ENCODE measurements at regions not wholly inside any gene's neighbourhood (a gene's known extent, or its start where the extent isn't known, plus 50 kb on each side); places are given as distances from the start of the nearest gene placed in this dataset.

DNA sequence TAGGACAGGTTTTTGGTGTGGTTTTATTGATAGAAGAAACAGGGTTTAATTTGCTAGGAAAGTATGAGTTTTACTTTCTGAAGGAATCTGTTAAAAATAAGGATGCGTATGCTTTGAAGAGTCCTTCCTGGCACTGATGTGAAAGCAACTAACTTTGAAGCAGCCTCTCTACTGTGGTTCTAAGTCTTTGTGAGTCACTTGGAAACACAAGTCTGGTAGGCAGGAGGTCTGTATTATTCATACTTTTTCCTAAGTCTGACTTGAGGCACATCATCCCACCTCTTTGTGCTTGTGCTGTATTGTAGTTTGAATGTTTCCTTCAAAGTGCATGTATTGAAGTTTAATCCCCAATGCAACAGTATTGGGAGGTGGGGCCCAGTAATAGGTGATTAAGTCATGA is 129.0 kb downstream of the TAF11L14 start:
- DNase-seq, result no peak

GRCh38 chr5:17766031-17766430 is 131.8 kb downstream of the TAF11L14 start:
- DNase-seq, result no peak

GRCh38 chr5:17769277-17769676 is 135.0 kb downstream of the TAF11L14 start:
- DNase-seq, result no peak

GRCh38 chr5:17772232-17772631 is 138.0 kb downstream of the TAF11L14 start:
- DNase-seq, result no peak

DNA sequence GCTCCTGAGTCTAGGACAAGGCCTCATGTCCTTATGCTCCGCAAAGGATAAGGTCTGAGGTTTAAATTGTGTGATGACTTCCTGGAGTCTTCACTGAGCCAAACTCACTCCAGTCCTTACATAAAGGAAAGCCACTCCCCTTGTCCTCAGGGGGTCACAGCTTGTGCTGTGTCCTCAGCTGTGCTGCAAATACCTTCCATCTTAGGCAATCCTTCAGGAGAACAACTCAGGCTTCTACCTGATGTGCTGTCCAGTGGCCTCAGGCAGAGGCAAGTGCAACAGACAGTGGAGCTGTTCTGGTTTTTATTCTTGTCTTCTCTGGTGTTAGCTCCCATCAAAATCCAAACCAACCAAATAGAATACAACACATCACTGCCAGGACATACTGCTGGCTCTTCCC is 151.5 kb downstream of the TAF11L14 start:
- DNase-seq, result no peak

DNA sequence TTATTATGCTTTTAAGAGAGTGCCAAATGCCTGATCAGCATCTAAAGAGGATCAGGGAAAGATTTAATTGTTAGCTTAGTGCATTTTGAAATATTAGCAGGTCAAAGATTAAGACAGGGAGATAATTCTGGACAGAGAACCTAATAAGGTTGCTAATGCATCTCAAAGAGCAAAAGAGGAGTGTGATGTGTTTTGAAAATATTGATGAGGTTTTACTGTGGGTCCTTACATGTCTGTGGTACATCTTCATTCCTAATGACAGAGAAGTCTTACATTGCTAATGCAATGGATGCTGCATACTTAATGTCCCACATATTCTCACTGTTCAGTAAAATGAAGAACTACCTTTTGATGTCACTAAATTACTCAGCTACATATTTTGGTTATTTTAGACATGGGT is 154.1 kb downstream of the TAF11L14 start:
- DNase-seq, result no peak

- no peak for DNase-seq
Observed at GRCh38 chr5:17794201-17794600, 159.9 kb downstream of the TAF11L14 start.

DNA sequence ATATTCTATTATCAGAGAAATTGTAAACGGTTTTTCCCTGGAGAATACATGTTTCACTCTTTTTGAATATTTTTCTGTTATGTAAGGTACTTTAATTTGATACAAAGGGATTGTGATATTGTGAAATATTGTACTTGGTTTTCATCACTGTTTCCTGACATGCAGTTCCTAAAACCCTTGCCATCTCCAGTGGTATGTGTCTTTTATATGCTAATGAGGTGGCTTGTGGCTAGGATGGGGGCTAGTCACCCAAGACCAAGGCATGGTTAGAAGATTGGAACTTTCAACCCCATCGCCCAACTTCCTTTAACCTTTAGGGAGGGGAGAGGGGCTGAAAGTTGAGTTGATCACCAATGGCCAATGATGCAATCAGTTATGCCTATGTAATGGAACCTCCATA is 160.6 kb downstream of the TAF11L14 start:
- DNase-seq, result no peak

GRCh38 chr5:17796142-17796541 is 161.9 kb downstream of the TAF11L14 start:
- no peak for DNase-seq

DNA sequence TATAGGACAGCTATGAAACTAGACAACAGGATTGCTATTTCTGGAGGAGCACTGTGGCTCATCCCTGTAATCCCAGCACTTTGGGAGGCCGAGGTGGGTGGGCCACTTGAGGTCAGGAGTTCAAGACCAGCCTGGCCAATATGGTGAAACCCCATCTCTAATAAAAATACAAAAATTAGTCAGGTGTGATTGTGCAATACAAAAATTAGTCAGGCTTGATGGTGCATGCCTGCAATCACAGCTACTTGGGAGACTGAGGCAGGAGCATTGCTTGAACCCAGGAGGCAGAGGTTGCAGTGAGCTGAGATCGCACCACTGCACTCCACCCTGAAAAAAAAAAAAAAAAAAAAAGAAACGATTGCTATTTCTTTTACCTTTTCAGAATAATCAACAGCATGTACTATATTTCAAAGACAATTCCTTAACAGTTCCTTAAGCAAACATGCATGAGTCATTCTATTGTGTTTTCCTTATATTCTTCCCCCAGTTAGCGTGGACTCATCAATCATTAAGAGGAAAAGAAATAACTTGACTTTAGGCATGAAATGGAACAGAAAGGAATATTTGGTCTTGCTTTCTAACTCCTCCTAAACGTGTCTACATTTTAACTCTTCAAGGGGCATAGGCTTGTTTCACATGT is 162.6 kb downstream of the TAF11L14 start:
- no peak for DNase-seq

- DNase-seq, result no peak
Observed at GRCh38 chr5:17799521-17799920, 165.3 kb downstream of the TAF11L14 start.

DNA sequence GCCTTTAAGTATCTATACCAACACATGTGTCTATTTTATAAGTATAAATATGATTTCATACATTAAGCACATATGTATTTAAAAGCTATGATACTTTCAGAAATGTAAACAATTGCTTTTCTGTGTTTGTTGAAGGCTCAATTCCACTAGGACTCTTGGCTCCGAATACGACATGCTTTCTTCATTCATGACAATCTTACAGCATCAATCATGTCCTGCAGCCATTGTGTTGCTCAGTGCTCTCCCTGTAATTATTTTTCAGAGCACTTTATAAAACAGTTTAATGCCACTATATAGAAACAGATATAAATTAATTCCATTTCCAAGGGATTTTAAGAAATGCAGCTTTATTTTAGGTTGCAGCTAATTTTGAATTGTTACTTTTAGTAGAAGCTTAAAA is 167.3 kb downstream of the TAF11L14 start:
- no peak for DNase-seq

DNA sequence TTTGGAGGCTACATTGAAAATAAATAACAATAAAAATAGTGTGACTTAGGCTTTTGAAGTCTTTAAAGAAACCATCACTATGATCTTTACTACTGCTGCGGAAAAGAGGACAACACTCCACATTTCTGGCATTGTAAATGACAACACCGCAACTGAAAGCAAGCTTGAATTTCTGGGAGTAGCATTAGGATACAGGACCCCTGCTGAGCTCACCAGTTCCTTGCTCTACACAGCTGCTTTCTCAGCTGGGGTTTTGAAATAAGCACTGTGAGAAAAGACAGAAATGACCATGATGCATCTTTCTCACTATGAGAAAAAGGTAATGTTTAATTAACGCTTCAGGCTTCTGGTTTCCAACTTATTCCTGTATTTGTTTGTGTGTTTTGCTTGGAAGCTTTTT is 168.0 kb downstream of the TAF11L14 start:
- no peak for DNase-seq

GRCh38 chr5:17803971-17804370 is 169.7 kb downstream of the TAF11L14 start:
- DNase-seq, result no peak

GRCh38 chr5:17805227-17805825 is 171.1 kb downstream of the TAF11L14 start:
- no peak for DNase-seq

- DNase-seq, result no peak
Observed at GRCh38 chr5:17806818-17807468, 172.7 kb downstream of the TAF11L14 start.

- no peak for DNase-seq
Observed at GRCh38 chr5:17808566-17808965, 174.3 kb downstream of the TAF11L14 start.

DNA sequence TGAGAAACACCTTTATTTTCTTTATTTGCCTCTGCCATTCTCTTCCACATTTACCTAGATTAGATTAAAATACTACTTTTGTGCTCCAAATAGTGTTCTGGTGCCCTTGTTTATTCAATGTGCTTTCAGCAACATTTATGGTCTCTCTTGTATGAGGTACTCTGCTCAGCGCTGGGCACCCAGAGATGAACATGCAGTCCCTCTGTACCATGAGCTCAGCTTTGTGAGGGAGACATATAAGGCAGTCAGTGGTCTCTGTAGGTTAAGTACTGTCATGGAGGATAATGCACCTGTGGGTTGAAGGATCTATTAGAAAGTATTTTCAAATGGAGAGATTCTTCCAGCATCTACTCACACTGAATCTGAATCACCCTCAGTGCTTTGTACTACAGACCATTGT is 176.5 kb downstream of the TAF11L14 start:
- no peak for DNase-seq

DNA sequence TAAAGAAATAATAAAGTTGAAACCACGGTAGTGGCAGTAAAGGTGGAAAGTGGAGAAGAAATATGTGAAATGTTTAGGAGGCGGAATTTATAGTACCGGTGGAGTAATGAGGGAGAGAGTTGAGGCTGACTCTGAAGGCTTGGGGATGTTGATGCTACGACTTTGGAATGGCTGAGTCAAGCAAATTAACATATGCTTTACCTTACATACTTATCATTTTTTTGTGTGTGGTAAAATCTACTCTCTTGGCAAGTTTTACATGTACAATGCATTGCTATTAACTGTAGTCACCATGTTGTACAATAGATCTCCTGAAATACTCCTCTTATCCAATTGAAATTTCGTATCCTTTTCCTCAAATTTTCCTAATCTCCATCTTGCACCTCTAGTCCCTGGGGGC is 179.0 kb downstream of the TAF11L14 start:
- DNase-seq, result no peak

- DNase-seq, result no peak
Observed at GRCh38 chr5:17816505-17816904, 182.2 kb downstream of the TAF11L14 start.

DNA sequence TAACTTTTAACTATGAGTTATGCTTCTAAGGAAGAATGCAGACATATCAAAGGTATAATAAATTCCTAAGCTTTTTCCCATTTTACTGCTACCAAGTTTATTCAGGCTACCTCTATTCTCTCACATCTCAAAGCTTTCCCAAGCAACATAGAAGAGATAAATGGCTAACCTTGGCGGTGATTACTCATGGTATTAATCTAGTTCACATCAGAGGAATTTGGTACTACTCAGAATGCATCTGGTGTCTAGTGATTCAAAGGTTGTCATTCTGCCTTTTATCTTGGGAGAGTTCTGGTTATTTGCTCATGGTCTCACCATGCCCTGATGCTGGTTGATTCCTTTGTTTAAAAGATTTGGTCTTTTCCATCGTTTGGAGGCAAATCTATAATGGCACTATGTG is 182.7 kb downstream of the TAF11L14 start:
- DNase-seq, result no peak

- DNase-seq, result no peak
Observed at GRCh38 chr5:17817990-17818389, 183.7 kb downstream of the TAF11L14 start.

GRCh38 chr5:17819783-17820182 is 185.5 kb downstream of the TAF11L14 start:
- DNase-seq, result no peak

- no peak for DNase-seq
Observed at GRCh38 chr5:17828681-17829080, 194.4 kb downstream of the TAF11L14 start.

- DNase-seq, result no peak
Observed at GRCh38 chr5:17829456-17829855, 195.2 kb downstream of the TAF11L14 start.

All from activated naive CD4-positive, alpha-beta T cell treated with anti-CD3 and anti-CD28 coated beads, Interleukin-2, amount 50 U/mL, for 16 hours (primary cell).